NB4 (cell line): ENCODE measurements at regions not wholly inside any gene's neighbourhood (a gene's known extent, or its start where the extent isn't known, plus 50 kb on each side); places are given as distances from the start of the nearest gene placed in this dataset.

ENCODE experiments used
- CTCF ChIP-seq: IDR thresholded peaks from one replicate; pipeline ENCODE4 v1.5.1; 2012; ENCODE audit warnings: low read depth, low read length
- MAX ChIP-seq: IDR thresholded peaks from 2 replicates; pipeline ENCODE4 v1.6.1; 2011; ENCODE audit warnings: low read depth, low read length
- MYC ChIP-seq: IDR thresholded peaks from 2 replicates; pipeline ENCODE4 v1.6.1; 2011; ENCODE audit warnings: low read depth, low read length
- POLR2A ChIP-seq: IDR thresholded peaks from 2 replicates; pipeline ENCODE4 v1.6.1; 2011; ENCODE audit warnings: mild to moderate bottlenecking; ENCODE audit not compliant: insufficient read length; ENCODE audit errors: extremely low read depth

GRCh38 chr20:57053793-57054552, 212.5 kb downstream of the BMP7 start:
- TF ChIP-seq CTCF (no peak), POLR2A (no peak), MYC (no peak), MAX (no peak)
